HG03159 (cell line): ENCODE measurements at regions not wholly inside any gene's neighbourhood (a gene's known extent, or its start where the extent isn't known, plus 50 kb on each side); places are given as distances from the start of the nearest gene placed in this dataset.
"Not testable (repeated sequence)": the region's sequence is repeated elsewhere in the genome, so short reads cannot be mapped to it uniquely, and the experiment has no call there.

ENCODE experiments used
- ATAC-seq: cut with Tn5 transposase; IDR thresholded peaks from one replicate; pipeline ENCODE4 v1.9.1; 2021; ENCODE audit warnings: mild to moderate bottlenecking, moderate library complexity; ENCODE audit not compliant: unreplicated experiment

DNA sequence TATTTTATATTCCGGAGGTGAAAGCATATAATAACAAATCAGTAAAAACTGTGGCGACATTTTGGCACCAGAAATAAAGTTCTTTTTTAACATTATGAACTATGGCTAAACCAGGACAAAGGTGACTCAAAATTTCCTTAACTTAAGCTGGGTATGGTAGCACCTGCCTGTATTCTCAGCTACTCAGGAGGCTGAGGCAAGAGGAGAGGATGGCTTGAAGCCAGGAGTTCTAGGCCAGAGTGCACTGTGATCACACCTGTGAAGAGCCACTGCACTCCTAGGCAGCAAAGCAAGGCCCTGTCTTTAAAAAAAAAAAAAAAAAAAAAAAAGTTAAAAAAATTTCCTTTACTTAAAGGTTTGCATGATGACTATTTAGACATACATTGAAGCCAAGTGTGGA, 63.0 kb upstream of the KIF2A start:
- ATAC-seq: not testable (repeated sequence)

- not testable (repeated sequence) for ATAC-seq
These were observed 57.8 kb upstream of the KIF2A start for GRCh38 chr5:62248192-62248591.

- not testable (repeated sequence) for ATAC-seq
These were observed 55.9 kb upstream of the KIF2A start for GRCh38 chr5:62250085-62250484.

GRCh38 chr5:62250919-62251318, 55.1 kb upstream of the KIF2A start:
- not testable (repeated sequence) for ATAC-seq

DNA sequence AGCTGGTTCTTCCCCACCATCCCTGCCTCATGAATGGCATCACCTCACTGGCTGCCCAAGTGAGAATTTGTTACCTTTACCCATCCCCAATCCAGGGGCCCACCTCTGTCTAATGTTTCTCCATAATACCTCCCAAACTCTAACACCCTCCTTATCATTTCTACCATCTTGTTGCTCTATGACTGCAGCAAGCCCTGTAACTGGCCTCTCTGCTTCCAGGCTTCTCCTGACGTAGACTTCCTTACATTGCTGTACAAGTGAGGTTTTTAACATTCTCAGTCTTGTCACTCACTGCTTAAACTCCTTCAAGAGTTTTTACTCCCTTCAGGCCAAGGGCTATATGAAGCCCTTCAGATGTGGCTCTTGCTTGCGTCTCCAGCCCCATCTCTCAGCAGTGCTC, 53.5 kb upstream of the KIF2A start:
- ATAC-seq: not testable (repeated sequence)

DNA sequence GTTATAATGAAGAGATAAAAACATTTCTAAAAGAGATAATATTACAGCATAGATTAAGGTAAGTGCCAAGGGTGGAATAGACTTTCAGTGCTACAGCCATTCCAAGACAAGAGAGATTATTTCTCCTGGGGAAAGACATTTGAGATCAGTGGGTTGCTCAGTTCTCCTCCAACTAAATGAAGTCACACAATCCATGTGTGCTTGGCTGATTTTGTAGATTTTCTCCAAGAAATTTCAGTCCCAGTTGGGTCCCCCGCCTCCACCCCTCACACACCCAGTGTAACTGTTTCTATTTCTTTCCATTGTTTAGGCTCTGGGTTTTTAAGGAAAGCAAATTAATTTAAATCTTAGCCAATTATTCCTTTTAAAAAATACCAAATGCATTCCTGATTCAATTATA, 50.5 kb upstream of the KIF2A start:
- ATAC-seq: not testable (repeated sequence)

GRCh38 chr5:62256161-62257019, 49.6 kb upstream of the KIF2A start:
- ATAC-seq: peak; percentile 55
